ENCODE measurements at regions not wholly inside any gene's neighbourhood (a gene's known extent, or its start where the extent isn't known, plus 50 kb on each side); places are given as distances from the start of the nearest gene placed in this dataset.
A peak's percentile ranks its signal among the peaks of the same experiment; 100 is the strongest.

DNA sequence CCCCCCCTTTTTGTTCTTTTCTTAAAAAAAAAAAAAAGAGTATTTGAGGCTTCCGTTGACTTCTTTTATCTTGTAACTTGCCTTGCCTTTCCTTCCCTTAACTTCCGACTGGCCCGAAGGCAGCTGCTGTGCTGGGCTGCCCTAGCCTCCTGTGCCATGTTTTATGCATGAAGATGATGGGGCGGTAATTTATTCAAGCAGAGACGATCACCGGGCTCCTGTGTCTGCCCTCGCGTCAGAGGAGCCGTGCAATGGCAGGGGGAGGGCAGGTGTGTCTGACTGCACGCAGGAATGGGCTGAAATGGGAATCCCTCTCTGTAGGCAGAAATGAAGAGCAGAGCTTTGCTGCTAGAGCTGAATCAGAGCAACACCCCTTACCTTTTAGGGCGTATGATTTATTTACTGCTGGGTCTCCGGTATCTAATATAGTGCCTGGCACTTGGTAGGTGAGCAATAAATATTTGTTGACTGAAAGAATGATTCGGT lies 106.3 kb upstream of the RIPOR2 start:
- Mint-ChIP-seq H3K4me1 (peaks cover 60% of the 10 kb centered on the region), H3K4me3 (peak overlapping the region; percentile 84 to 97), H3K27ac (peak overlapping the region; percentile 87 to 99), H3K9me3 (no peaks in the 10 kb centered on the region), H3K27me3 (no peaks in the 10 kb centered on the region)
- DNase-seq: peak; percentile 26 to 38
- peak; percentile 64 for ATAC-seq

DNA sequence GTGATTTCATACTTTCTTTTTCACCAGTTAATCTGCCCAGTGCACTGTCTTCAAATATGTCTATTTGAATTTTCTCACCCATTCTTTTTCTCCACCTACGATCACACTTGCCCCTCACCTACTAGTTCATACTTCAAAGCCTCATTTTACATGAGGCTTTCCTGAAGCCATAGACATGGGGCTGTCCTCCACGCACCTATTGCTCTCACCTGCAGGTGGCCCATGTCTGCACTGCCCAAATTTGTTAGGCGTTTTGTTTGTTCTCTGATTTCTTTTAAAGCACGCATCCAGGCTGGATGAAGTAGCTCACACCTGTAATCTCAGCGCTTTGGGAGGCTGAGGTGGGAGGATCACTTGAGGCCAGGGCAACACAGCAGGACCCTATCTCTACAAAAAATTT lies 106.8 kb upstream of the RIPOR2 start:
- ATAC-seq: peak; percentile 71
- peaks cover 56% of the 10 kb centered on the region for H3K4me1 Mint-ChIP-seq

DNA sequence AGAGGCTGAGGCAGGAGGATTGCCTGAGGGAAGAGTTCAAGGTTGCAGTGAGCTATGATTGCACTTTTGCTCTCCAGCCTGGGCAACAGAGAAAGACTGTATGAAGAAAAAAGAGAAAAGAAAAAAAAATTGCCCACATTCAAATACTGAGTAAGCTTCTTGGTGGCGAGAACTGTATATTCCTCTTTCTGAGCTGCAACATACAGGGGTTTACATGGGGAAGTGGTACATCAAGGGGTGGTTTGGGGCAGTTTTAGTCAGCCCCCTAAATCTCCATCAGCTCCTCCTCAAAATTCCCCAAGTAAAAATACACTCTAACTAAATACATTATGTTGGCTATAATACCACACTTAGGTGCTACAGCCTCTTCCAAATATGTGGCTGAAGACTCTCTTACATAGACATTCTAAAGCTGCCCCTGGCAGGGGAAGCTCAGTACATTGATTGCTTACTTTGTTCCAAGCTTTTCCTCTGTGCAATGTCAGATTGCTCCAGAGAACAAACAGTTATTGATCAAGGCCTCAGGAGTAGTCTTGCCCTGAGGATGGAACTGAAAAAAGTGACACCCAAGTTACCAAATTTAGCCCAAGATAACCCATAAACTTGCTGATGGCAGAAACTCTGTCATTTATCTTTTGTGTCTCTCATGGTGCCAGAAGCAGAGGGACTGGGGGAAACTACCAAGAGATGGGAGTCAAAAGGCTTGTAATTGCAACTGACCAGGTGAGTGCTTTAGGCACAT lies 107.4 kb upstream of the RIPOR2 start:
- Mint-ChIP-seq H3K27me3 (no peaks in the 10 kb centered on the region), H3K4me1 (peaks cover 59% of the 10 kb centered on the region), H3K4me3 (peak overlapping the region; percentile 84 to 97), H3K9me3 (no peaks in the 10 kb centered on the region), H3K27ac (no peak overlapping the region)
- DNase-seq: no peak
- no peak for ATAC-seq

More for the DNA sequence above, 106.8 kb upstream of the RIPOR2 start:
- Mint-ChIP-seq H3K27ac (peak overlapping the region in 1 of 2 donors; percentile 99), H3K9me3 (no peaks in the 10 kb centered on the region), H3K27me3 (no peaks in the 10 kb centered on the region), H3K4me3 (peak overlapping the region; percentile 84 to 97)
- DNase-seq: no peak

DNA sequence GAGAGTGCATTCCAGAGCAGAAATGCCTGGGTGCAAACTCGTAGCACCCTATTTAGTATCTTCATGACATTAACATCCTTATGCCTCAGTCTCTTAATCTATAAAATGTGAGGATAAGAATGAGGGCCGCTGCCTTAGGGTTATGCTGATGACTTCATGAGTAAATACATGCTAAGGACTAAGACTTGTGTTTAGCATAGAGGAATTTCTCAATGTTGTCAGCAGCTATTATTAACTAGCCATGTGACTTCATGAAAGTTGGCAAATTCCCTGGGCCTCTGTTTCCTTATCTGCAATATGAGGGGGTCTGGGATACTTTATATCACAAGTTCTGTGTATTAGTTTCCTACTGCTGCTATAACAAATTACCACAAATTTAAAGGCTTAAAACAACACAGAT lies 108.1 kb upstream of the RIPOR2 start:
- ATAC-seq: no peak
- no peaks in the 10 kb centered on the region for H3K9me3 Mint-ChIP-seq
- H3K4me1 Mint-ChIP-seq: peaks cover 53% of the 10 kb centered on the region
- H3K27me3 Mint-ChIP-seq: no peaks in the 10 kb centered on the region
- H3K27ac Mint-ChIP-seq: no peak overlapping the region
- no peak overlapping the region for H3K4me3 Mint-ChIP-seq
- no peak for DNase-seq

DNA sequence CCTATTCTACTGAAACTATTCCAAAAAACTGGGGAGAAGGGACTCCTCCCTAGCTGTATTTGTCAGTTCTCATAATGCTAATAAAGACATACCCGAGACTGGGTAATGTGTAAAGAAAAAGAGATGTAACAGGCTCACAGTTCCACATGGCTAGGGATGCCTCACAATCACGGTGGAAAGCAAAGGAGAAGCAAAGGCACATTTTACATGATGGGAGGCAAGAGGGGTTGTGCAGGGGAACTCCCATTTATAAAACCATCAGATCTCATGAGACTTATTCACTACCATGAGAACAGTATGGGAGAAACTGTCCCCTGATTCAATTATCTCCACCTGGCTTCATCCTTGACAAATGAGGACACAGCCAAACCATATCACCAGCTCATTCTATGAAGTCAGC lies 111.2 kb upstream of the RIPOR2 start:
- no peak overlapping the region for H3K4me3 Mint-ChIP-seq
- ATAC-seq: no peak
- no peak for DNase-seq
- no peaks in the 10 kb centered on the region for H3K27me3 Mint-ChIP-seq
- H3K9me3 Mint-ChIP-seq: no peaks in the 10 kb centered on the region
- H3K4me1 Mint-ChIP-seq: peaks cover 47% of the 10 kb centered on the region
- H3K27ac Mint-ChIP-seq: no peak overlapping the region

DNA sequence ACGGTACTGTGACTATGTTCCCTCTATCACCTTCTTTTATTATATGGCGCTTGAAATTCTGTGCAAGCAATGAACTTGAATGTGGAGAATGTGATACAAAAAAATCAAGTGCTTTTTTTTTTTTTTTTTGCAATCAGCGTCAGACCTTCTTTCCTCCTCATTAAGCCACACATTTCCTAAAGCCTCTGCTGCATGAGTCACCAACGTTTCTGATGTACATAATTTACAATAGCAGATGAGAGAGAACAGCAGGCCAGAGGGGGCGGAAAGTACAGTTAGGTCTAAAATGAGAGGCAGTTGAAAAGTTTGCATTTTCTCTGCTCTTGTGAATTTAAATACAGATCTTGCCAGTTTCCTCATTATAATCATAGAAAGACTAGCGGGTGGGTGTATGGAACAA lies 114.6 kb upstream of the RIPOR2 start:
- peaks cover 62% of the 10 kb centered on the region for H3K4me1 Mint-ChIP-seq

DNA sequence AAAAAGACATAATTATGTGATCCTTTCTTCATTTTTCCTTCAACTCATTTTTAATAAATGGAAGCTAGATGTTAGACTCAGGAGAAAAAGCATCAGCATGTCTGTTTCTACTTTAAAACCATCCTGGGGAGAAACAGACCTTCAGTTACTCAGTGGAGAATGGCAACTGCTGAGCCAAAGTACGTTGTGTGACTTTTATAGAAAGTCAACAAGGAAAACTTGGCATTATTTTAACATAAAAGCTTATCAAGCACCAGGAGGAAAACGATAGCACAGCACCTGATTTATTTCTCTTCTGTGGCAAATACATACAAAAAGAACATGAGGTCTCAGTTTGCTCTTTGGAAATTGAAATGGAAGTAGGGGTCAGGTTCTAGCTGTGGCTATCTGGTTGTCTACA lies 115.3 kb upstream of the RIPOR2 start:
- DNase-seq (no peak), ATAC-seq (no peak)
- Mint-ChIP-seq H3K27me3 (no peaks in the 10 kb centered on the region), H3K4me1 (peaks cover 69% of the 10 kb centered on the region), H3K9me3 (no peaks in the 10 kb centered on the region), H3K27ac (peak overlapping the region; percentile 91 to 95), H3K4me3 (peak overlapping the region; percentile 64 to 74)

More for the DNA sequence above, 114.6 kb upstream of the RIPOR2 start:
- H3K27me3 Mint-ChIP-seq: no peaks in the 10 kb centered on the region
- H3K27ac Mint-ChIP-seq: peak overlapping the region; percentile 91 to 95
- peak; percentile 36 to 54 for DNase-seq
- peak overlapping the region; percentile 64 to 74 for H3K4me3 Mint-ChIP-seq
- no peaks in the 10 kb centered on the region for H3K9me3 Mint-ChIP-seq
- ATAC-seq: peak; percentile 95

DNA sequence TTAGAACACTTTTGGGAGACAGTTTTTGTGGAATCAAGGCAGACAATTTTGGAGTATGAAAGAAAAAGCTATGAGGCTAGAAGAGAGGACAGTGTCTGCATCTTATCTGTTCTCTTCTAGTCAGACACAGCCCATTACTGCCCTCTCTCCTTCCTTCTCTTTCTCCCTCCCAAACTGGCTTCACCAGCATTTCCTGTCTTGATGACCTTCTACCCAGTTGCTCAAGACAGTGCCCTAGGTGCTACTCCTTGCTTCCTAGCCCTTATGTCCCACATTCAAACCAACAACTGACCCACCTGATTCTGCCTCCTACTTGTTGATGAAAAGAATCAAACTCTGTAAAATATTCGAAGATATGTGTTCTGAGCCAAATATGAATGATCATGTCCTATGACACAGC lies 116.4 kb upstream of the RIPOR2 start:
- Mint-ChIP-seq H3K4me3 (no peak overlapping the region), H3K27ac (no peak overlapping the region), H3K9me3 (no peaks in the 10 kb centered on the region), H3K27me3 (no peaks in the 10 kb centered on the region), H3K4me1 (peaks cover 80% of the 10 kb centered on the region)
- DNase-seq (no peak), ATAC-seq (no peak)

DNA sequence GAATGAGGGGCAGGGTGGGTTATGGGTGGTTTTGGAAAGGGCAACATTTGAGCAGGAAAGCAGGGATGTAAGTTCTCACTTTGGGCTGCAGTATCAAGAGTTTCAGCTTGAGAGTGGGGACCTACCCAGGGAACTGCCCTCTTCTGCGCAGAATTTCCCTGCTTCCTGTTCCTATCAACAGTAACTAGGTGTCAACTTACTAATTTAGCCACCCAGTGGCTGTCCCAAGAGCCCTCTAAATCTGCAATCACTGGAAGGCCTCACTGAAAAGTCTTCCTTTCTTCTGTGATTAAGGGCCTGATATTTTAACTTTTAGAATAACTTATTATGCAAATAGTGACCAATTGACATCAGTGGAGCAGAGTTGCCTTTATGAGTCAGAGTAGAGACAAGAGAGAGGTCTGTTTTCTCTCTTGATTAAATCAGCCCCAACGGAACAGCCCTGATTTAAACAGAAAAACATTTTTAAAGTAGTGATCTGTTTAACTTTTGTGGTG lies 118.2 kb upstream of the RIPOR2 start:
- H3K4me3 Mint-ChIP-seq: peak overlapping the region in 1 of 2 donors; percentile 41
- H3K4me1 Mint-ChIP-seq: peaks cover 84% of the 10 kb centered on the region
- DNase-seq: no peak
- H3K9me3 Mint-ChIP-seq: no peaks in the 10 kb centered on the region
- ATAC-seq: peak; percentile 59
- no peaks in the 10 kb centered on the region for H3K27me3 Mint-ChIP-seq
- peak overlapping the region in 1 of 2 donors; percentile 69 for H3K27ac Mint-ChIP-seq

DNA sequence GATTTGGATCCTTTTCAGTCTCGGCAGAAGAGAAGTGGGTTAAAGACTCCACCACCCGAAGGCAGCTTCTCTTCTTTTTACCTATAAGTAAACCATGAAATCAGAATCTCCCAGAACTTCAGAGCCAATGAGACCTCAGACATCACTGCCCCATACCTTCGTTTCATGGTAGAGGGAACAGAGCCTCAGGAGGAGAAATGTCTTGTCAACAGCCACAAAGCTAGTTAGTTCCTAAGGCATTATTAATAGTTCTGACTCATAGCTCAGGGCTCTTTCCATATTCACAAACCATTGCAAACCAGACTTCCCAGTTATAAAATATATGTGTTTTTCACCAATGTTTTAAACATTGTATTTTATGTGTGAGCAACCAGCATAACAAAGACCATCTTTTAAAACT lies 118.7 kb upstream of the RIPOR2 start:
- Mint-ChIP-seq H3K4me1 (peaks cover 82% of the 10 kb centered on the region), H3K27me3 (no peaks in the 10 kb centered on the region), H3K27ac (no peak overlapping the region), H3K4me3 (peak overlapping the region in 1 of 2 donors; percentile 5), H3K9me3 (no peaks in the 10 kb centered on the region)
- ATAC-seq (no peak), DNase-seq (no peak)

DNA sequence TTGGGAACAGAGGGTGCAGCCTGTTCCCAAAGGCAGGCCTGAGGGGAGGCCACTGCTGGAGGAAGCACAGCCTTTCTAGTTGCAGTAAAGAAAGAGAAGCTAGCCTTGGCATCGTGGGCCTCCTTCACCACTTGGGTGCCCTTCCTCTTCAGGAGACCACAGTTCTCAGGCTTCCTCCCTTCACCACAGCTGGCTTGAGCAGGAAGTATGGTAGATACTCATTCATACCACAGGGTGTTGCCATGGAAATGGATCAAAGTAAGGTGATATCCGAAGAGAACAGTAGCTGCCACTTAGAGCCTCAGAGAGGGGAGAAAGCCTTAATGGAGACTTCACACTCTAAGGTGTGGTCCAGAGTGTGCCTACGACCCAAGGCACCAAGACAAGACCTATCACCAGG lies 120.4 kb upstream of the RIPOR2 start:
- peak; percentile 97 for ATAC-seq
- peaks cover 66% of the 10 kb centered on the region for H3K4me1 Mint-ChIP-seq
- H3K9me3 Mint-ChIP-seq: no peaks in the 10 kb centered on the region
- peak; percentile 61 to 71 for DNase-seq
- H3K27ac Mint-ChIP-seq: peak overlapping the region; percentile 0 to 95
- no peaks in the 10 kb centered on the region for H3K27me3 Mint-ChIP-seq
- peak overlapping the region; percentile 57 to 73 for H3K4me3 Mint-ChIP-seq

DNA sequence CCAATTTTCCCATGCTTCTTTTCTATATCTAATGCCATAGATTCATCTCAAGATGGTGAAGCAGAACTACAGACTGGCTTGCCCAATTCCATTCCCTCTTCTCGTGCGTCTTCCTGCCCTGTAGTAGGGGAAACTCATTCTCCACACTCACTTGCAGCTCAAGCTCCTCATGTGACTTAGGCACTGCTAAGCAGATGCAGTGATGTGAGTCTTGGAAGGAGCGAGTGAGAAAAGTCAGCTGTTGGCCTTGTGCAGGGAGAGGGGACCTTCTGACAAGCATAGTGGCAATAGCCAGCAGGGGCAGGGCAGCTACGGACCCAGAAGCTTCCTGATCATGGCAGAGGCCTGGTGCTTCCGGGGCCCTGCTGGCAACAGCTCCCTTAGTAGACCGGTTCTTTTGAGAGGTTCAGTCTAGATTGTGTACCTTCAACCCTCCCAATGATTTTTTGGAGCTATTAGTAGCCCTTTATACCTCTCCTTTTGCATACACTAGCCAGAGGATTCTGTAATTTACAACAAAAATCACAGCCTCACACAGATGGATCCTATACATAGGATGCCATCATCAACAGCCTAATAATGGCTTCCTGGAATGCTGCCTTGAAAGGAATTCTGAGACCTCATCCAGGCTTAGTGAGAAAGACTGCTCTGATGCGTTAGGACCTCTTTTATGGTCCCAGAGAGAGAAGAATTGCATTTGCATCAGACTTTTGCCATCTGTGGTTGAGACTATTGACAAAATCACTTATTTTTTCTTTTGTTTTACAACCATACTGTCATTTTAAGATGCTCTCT lies 121.5 kb upstream of the RIPOR2 start:
- peak overlapping the region; percentile 23 to 57 for H3K4me3 Mint-ChIP-seq
- ATAC-seq (no peak), DNase-seq (no peak)
- H3K9me3 Mint-ChIP-seq: no peaks in the 10 kb centered on the region
- H3K27ac Mint-ChIP-seq: peak overlapping the region in 1 of 2 donors; percentile 89
- peaks cover 57% of the 10 kb centered on the region for H3K4me1 Mint-ChIP-seq
- no peaks in the 10 kb centered on the region for H3K27me3 Mint-ChIP-seq

DNA sequence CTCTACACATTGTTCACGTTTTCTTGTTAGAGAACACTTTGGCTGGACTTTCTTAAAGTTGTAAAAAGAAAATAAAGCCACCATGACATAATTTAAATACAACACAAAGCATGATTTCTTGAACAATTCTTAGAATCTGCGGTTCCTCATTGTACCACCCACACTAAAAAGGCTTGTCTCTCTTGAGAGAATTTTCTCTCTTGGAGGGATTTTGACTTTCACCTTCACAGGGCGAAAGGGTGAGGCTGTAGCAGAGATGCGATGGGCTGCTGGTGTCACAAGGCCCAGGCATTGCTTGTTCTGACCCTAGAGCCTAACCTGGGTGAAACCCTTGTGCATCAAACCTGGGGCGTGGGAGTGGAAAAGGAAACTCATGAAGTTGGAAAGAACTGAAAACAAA lies 122.7 kb upstream of the RIPOR2 start:
- Mint-ChIP-seq H3K27me3 (no peaks in the 10 kb centered on the region), H3K27ac (no peak overlapping the region), H3K4me1 (peaks cover 46% of the 10 kb centered on the region), H3K9me3 (no peaks in the 10 kb centered on the region), H3K4me3 (peak overlapping the region in 1 of 2 donors; percentile 10)
- DNase-seq (no peak), ATAC-seq (no peak)

DNA sequence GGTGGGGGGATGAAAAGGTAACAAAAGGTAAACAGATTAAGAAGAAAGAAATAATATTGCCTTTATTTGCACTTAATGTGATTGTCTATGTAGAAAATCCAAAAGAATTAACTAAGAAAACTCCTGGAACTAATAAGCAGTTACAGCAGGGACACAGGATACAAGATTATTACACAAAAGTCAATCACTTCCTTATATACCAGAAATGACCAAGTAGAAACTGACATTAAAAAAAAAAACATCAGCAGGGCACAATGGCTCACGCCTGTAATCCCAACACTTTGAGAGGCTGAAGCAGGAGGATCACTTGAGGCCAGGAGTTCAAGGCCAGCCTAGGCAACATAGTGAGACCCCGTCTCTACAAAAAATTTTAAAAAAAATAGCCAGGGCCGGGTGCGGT lies 123.2 kb upstream of the RIPOR2 start:
- Mint-ChIP-seq H3K4me3 (no peak overlapping the region), H3K4me1 (peaks cover 41% of the 10 kb centered on the region), H3K27me3 (no peaks in the 10 kb centered on the region), H3K9me3 (no peaks in the 10 kb centered on the region), H3K27ac (no peak overlapping the region)
- DNase-seq: no peak
- ATAC-seq: no peak

DNA sequence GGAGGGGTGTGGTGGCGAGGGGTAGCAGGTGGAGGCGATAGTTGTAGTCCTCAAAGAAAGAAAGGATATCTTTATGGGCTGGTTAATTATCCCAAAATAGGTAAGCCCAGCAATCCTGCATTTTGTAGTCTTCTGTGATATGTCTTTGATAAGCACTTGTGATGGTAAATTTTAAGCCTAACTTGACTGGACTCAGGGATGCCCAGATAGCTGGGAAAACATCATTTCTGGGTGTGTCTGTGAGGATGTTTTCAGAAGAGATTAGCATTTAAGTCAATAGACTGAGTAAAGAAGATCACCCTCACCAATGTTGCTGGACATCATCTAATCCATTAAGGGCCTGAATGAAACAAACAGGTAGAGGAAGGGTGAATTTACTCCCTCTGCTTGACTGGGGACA lies 124.8 kb upstream of the RIPOR2 start:
- no peak for DNase-seq
- Mint-ChIP-seq H3K27me3 (no peaks in the 10 kb centered on the region), H3K4me3 (no peak overlapping the region), H3K9me3 (no peaks in the 10 kb centered on the region), H3K4me1 (peaks cover 29% of the 10 kb centered on the region), H3K27ac (no peak overlapping the region)
- no peak for ATAC-seq
